Gastroesophageal sphincter (tissue), 3 donors: ENCODE measurements at regions not wholly inside any gene's neighbourhood (a gene's known extent, or its start where the extent isn't known, plus 50 kb on each side); places are given as distances from the start of the nearest gene placed in this dataset.

Experiments
- CTCF ChIP-seq, 4 experiments: fragments of 200-600 bp in 2 of 4; fragments of 450-650 bp in 2 of 4; sonication (generic) in 1 of 4; IDR thresholded peaks; one replicate each; pipeline ENCODE4 v1.5.1; 2017 to 2019; ENCODE audit warnings: antibody characterized with exemption in 4 of 4, mild to moderate bottlenecking in 2 of 4, moderate library complexity in 2 of 4
- POLR2AphosphoS5 ChIP-seq: sonication (generic); formaldehyde crosslinking; IDR thresholded peaks from one replicate; pipeline ENCODE4 v1.6.1; 2017; ENCODE audit warnings: antibody characterized with exemption

GRCh38 chr12:92210071-92210470 lies 64.4 kb upstream of the BTG1 start:
- TF ChIP-seq CTCF (IDR thresholded peaks at IDR 0.05) (no peak), POLR2AphosphoS5 (no peak)
